NT2/D1 (cell line): ENCODE measurements at regions not wholly inside any gene's neighbourhood (a gene's known extent, or its start where the extent isn't known, plus 50 kb on each side); places are given as distances from the start of the nearest gene placed in this dataset.

Experiments
- DNase-seq: peaks from one replicate; pipeline ENCODE4 v3.0.0-alpha.2; 2011; ENCODE audit warnings: low read depth, low spot score
- H3K27me3 ChIP-seq: 2 replicates; pipeline ENCODE4 v1.6.0; 2011; ENCODE audit warnings: mild to moderate bottlenecking; ENCODE audit not compliant: insufficient read length, insufficient read depth
- H3K36me3 ChIP-seq: 2 replicates; pipeline ENCODE4 v1.6.1; 2011; ENCODE audit warnings: mild to moderate bottlenecking, low read length, mixed read lengths; ENCODE audit not compliant: insufficient read depth, insufficient read length
- H3K4me1 ChIP-seq: 2 replicates; pipeline ENCODE4 v1.5.1; 2011; ENCODE audit not compliant: insufficient read depth, insufficient read length
- H3K4me3 ChIP-seq: 2 replicates; pipeline ENCODE4 v1.5.1; 2011; ENCODE audit warnings: low read depth; ENCODE audit not compliant: insufficient read length
- H3K9ac ChIP-seq: 2 replicates; pipeline ENCODE4 v1.6.0; 2011; ENCODE audit warnings: low read depth; ENCODE audit not compliant: insufficient read length
- H3K9me3 ChIP-seq: 2 replicates; pipeline ENCODE4 v1.5.1; 2011; ENCODE audit warnings: mild to moderate bottlenecking, low read length; ENCODE audit not compliant: insufficient read depth
- SUZ12 ChIP-seq: IDR thresholded peaks from 2 replicates; pipeline ENCODE4 v1.6.1; 2011; ENCODE audit not compliant: insufficient read length, insufficient read depth; ENCODE audit errors: extremely low read depth
- YY1 ChIP-seq: IDR thresholded peaks from 2 replicates; pipeline ENCODE4 v1.6.1; 2011; ENCODE audit not compliant: insufficient read length, insufficient read depth
- ZNF274 ChIP-seq: IDR thresholded peaks from 2 replicates; pipeline ENCODE4 v1.6.1; 2011; ENCODE audit warnings: mild to moderate bottlenecking, low read depth, low read length

DNA sequence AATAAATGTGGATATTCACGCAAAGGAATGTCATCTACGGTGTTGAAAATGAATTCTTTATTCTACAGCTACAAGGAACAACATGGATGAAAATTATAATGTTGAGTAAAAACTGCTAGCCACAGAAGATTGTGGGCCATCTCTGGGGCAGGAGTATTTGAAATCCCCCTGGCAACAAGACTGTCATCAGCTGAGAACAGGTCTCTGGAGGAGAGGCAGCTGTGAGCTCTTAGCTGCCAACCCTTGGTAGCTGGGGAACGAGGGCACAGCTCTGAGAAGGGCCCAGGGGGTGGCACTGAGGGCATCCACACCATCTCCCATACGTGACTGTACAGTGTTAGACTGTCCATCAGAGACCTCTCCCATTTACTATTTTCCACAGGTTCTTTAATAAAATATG, 340.1 kb upstream of the MGMT start:
- TF ChIP-seq YY1, result no peak
- TF ChIP-seq SUZ12, result no peak
- no peak for TF ChIP-seq ZNF274
- no peaks in the 10 kb centered on the region for H3K27me3 ChIP-seq
- no peak for DNase-seq

DNA sequence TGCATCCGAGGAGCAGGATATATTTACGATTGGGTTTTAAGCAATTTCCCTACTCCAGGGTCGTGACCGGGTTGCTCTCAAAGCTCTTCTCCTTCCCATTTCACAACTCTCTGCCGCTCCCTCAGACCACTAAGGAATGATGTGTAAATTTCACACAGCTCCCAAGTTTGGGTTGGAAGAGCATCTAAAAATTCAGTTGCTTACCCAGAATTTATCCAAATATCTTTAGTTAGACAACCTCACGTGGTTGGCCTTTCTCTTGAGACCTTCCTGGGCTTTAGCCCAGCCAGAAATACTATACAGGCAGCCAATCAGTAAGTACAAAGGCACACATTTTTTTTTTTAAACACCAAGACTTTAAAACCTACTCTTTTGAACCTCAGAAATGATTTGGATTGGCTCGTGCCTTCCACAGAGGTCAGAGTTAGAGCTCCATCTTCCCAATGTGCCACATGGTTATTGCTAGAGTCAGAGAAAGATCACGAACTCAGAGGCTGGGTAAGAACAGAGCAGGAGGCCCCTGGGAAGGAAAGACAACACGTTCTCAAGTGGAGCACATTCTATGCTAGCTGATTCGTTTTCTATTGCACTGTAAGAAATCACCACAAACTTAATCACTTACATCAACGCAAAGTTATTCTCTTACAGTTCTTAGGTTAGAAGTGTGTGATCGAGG, 335.4 kb upstream of the MGMT start:
- TF ChIP-seq SUZ12 (no peak), YY1 (no peak), ZNF274 (no peak)
- no peak overlapping the region for H3K9ac ChIP-seq
- no peaks in the 10 kb centered on the region for H3K9me3 ChIP-seq
- H3K4me3 ChIP-seq, result no peak overlapping the region
- H3K27me3 ChIP-seq, result no peaks in the 10 kb centered on the region
- H3K36me3 ChIP-seq, result no peaks in the 10 kb centered on the region
- H3K4me1 ChIP-seq, result no peaks in the 10 kb centered on the region
- no peak for DNase-seq

More for the DNA sequence above, 340.1 kb upstream of the MGMT start:
- Histone ChIP-seq H3K4me3 (no peak overlapping the region), H3K4me1 (no peaks in the 10 kb centered on the region), H3K36me3 (no peaks in the 10 kb centered on the region), H3K9ac (no peak overlapping the region), H3K9me3 (no peaks in the 10 kb centered on the region)

DNA sequence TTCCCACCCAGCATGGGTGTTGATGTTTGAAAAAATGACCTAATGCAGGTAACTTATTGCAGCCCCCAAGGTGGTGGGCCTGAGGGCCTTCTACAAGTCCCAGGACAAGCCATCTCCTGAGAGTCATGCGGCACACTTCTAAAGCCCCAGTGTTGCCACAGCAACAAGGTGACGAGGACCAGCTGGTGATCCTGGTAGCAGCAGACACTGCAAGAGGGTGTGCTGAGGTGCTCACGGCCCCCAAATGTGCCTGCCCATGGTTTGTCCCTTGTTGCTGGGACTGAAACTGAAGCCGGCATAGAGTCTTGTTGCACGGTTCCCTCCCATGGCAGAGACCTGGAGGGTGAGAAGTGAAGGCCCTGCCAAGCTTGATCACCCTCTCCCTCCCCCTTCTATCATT, 333.2 kb upstream of the MGMT start:
- H3K4me3 ChIP-seq, result no peak overlapping the region
- TF ChIP-seq ZNF274, result no peak
- TF ChIP-seq SUZ12, result no peak
- TF ChIP-seq YY1, result no peak
- H3K9me3 ChIP-seq, result no peaks in the 10 kb centered on the region
- H3K4me1 ChIP-seq, result no peaks in the 10 kb centered on the region
- no peaks in the 10 kb centered on the region for H3K27me3 ChIP-seq
- H3K9ac ChIP-seq, result no peak overlapping the region
- no peak for DNase-seq
- no peaks in the 10 kb centered on the region for H3K36me3 ChIP-seq

DNA sequence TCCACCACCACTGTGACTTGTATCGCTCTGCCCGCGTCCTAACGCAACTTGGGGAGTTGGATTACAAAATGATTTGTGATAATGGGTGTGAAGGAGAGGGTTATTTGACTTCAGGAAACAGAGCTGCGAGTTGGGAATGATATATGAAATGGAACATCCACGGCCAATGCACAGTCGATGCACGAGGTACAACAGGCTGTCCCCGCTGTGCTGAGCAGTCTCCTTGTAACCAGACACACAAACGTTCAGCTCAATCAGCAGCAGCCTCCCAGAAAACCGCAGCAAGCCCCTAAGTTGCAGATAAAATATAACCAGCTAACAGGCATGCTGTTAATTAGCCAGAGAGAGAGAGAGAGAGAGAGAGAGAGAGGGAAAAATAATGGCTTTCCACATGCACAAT, 332.7 kb upstream of the MGMT start:
- no peak overlapping the region for H3K9ac ChIP-seq
- no peak for DNase-seq

DNA sequence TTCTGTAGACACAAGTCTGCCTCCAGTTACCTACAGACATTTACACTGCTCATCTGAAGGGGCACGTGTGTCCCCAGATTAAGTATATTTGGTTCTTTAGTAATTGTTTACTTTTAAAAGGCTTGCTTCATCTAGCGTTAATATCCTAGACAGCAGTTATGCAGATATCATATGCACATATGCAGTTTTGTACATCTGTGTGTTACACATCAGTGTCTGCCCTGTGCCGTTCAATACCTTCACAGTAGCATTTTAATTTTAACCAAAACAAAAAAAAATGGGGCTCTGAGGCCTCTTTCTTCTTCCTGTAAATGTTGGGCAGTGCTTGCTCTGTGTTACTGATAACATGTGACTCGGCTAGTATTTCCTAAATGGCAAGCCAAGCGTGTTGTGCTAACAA, 331.4 kb upstream of the MGMT start:
- Histone ChIP-seq H3K4me1 (no peaks in the 10 kb centered on the region), H3K36me3 (no peaks in the 10 kb centered on the region), H3K4me3 (no peak overlapping the region), H3K9ac (no peak overlapping the region), H3K9me3 (no peaks in the 10 kb centered on the region), H3K27me3 (no peaks in the 10 kb centered on the region)
- no peak for TF ChIP-seq SUZ12
- TF ChIP-seq YY1, result no peak
- no peak for TF ChIP-seq ZNF274
- no peak for DNase-seq

More for the DNA sequence above, 332.7 kb upstream of the MGMT start:
- H3K27me3 ChIP-seq, result no peaks in the 10 kb centered on the region
- no peaks in the 10 kb centered on the region for H3K4me1 ChIP-seq
- no peak overlapping the region for H3K4me3 ChIP-seq
- no peaks in the 10 kb centered on the region for H3K9me3 ChIP-seq
- TF ChIP-seq YY1, result no peak
- TF ChIP-seq ZNF274, result no peak
- no peak for TF ChIP-seq SUZ12
- H3K36me3 ChIP-seq, result no peaks in the 10 kb centered on the region

DNA sequence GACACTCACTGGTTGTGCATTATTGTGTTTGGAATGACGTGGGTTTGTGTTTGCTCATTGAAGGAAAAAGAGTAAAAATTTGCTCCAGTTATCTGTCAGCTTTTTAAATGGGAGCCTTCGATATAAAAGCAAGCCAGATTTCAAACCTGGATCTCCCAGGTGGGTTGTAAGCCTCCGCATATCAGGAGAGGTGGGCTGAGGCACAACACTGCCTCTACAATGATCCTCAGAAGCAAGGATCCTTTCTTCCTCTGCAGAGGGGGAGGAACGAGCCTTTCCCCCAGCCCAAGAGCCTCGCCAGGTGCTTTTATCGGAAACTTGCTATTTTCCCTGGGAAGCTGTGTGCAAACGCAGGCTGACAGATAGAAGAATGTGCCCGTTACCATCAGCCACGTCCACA, 331.0 kb upstream of the MGMT start:
- Histone ChIP-seq H3K9ac (no peak overlapping the region), H3K9me3 (no peaks in the 10 kb centered on the region), H3K4me1 (no peaks in the 10 kb centered on the region), H3K36me3 (no peaks in the 10 kb centered on the region), H3K27me3 (no peaks in the 10 kb centered on the region), H3K4me3 (no peak overlapping the region)
- TF ChIP-seq ZNF274 (no peak), SUZ12 (no peak), YY1 (no peak)
- DNase-seq, result no peak

DNA sequence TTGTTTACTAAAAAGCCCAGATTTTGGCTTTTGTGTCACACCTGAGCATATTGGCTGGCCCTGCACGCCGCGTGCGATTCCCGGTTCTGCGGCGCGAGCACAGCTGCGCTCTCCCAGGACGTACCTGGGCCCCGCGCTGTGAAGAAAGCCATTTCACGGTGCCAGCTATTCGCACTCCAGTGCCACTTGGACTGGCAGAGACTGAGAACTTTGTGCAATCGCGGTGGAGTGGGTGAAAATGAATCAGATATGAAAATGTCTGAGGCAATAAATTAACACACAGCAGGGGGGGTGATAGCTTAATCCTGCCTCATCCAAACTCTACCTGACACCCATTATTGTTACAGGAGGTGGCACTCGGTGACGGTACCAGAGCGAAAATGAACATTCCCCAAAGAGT, 330.1 kb upstream of the MGMT start:
- no peaks in the 10 kb centered on the region for H3K36me3 ChIP-seq
- H3K4me1 ChIP-seq, result no peaks in the 10 kb centered on the region
- no peaks in the 10 kb centered on the region for H3K9me3 ChIP-seq
- DNase-seq, result no peak
- H3K9ac ChIP-seq, result no peak overlapping the region
- no peaks in the 10 kb centered on the region for H3K27me3 ChIP-seq
- no peak for TF ChIP-seq YY1
- no peak for TF ChIP-seq SUZ12
- no peak for TF ChIP-seq ZNF274
- H3K4me3 ChIP-seq, result no peak overlapping the region

DNA sequence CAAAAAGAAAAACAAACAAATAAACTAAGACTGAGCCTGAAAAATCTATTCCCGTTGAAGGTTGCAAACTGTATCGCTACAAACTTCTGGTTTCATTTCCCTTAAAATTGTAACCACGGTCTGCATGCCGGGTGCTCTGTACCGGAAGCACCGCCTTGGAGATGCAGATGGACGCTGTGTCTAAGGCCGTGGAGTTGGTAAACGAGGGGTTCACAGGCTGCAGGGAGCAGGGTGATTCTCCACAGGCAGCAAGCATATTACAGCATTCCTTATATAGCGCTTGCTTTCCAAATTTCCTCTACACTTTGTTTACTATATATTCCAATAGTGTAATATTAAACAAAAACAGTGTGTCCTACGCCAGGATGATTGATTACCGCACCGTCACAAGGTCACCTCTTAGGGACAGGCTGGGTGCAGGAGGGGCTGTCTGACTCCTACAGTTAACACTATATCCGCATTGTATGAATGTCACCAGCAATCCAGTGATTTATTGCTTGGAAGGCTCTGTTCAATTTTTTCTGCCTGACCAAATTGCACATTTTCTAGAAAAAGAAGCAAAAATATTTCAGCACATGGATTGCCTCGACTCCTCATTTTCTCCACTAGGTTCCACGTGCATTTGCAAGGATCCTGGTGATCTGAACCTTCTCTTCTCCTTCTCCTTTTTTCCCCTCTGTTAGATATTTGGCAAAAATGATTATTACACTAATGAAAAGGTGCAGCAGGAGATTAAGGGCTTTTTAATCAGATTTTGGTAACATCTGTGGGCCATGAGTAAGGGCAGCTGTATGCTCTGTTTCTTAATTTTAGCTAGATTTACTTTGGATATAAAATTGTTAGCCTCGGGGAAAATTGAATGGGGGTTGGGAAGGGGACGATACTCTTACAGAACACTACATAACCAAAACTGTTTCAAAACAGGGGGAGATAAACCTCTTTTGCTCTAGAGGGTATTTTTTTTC, 325.8 kb upstream of the MGMT start:
- Histone ChIP-seq H3K9ac (no peak overlapping the region), H3K9me3 (no peaks in the 10 kb centered on the region), H3K4me1 (no peaks in the 10 kb centered on the region), H3K4me3 (no peak overlapping the region), H3K36me3 (no peaks in the 10 kb centered on the region), H3K27me3 (no peaks in the 10 kb centered on the region)
- DNase-seq, result no peak
- no peak for TF ChIP-seq YY1
- TF ChIP-seq ZNF274, result no peak
- TF ChIP-seq SUZ12, result no peak
